ENCODE measurements at regions not wholly inside any gene's neighbourhood (a gene's known extent, or its start where the extent isn't known, plus 50 kb on each side); places are given as distances from the start of the nearest gene placed in this dataset.

DNA sequence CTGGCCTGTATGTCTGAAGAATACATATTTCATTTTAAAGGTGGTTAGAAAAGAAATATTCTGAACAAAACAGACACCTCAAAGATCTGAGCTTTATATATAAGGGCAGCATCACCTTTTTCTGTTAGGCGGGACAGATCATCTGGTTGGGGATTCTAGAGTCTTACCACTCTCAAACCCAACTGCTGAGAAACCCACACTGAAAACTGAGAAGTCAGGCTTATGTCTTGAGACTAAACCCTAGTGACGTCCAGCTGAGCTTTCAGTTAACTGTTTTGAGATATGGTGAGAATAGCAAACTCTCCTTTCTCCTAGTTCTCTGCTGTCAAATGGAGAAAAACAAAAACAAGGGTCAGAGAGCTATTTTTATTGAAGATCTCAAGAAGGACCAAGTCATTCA is 63.7 kb upstream of the CCN6 start:
- H3K27ac Mint-ChIP-seq (ENCODE audit: unreplicated experiment) = no peak overlapping the region
- peaks cover 20% of the 10 kb centered on the region for H3K4me1 Mint-ChIP-seq (ENCODE audit: low read depth, unreplicated experiment)
- no peak overlapping the region for H3K4me3 ChIP-seq (ENCODE audit: low read depth, low read length)
- peaks cover 14% of the 10 kb centered on the region for H3K4me1 ChIP-seq
- no peaks in the 10 kb centered on the region for H3K9me3 Mint-ChIP-seq (ENCODE audit: unreplicated experiment)
- peaks cover 2% of the 10 kb centered on the region for H3K36me3 Mint-ChIP-seq (ENCODE audit: insufficient read depth, unreplicated experiment)
- H3K9me3 ChIP-seq = peaks cover 11% of the 10 kb centered on the region; the same call in 1 of the 2 replicates
- H3K27me3 ChIP-seq (replicated peaks; ENCODE audit: control insufficient read depth, insufficient read depth, low read length) = no peaks in the 10 kb centered on the region
- peaks cover 2% of the 10 kb centered on the region for H3K27me3 Mint-ChIP-seq (ENCODE audit: insufficient read depth, unreplicated experiment)
- H3K36me3 ChIP-seq (ENCODE audit: control insufficient read depth, insufficient read depth, low read length) = no peaks in the 10 kb centered on the region
- TF ChIP-seq, protein P1, sequence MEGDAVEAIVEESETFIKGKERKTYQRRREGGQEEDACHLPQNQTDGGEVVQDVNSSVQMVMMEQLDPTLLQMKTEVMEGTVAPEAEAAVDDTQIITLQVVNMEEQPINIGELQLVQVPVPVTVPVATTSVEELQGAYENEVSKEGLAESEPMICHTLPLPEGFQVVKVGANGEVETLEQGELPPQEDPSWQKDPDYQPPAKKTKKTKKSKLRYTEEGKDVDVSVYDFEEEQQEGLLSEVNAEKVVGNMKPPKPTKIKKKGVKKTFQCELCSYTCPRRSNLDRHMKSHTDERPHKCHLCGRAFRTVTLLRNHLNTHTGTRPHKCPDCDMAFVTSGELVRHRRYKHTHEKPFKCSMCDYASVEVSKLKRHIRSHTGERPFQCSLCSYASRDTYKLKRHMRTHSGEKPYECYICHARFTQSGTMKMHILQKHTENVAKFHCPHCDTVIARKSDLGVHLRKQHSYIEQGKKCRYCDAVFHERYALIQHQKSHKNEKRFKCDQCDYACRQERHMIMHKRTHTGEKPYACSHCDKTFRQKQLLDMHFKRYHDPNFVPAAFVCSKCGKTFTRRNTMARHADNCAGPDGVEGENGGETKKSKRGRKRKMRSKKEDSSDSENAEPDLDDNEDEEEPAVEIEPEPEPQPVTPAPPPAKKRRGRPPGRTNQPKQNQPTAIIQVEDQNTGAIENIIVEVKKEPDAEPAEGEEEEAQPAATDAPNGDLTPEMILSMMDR (IDR thresholded peaks at IDR 0.05; ENCODE audit: insufficient read depth in 1 of 2, low read depth in 1 of 2, low read length in 1 of 2, severe bottlenecking in 1 of 2, unreplicated experiment in 1 of 2) = no peak
- no peak for DNase-seq
- CTCF ChIA-PET = interaction anchor here (0.6 kb wide), 1 partner anchor 8 kb away, joined by 3 read pairs; no protein-coding TSS in a partner anchor
- no TSS peak for BruUV-seq (replicated peaks)
- POLR2A ChIA-PET = no interaction called here
- H3K4me3 Mint-ChIP-seq (ENCODE audit: unreplicated experiment) = no peak overlapping the region
- intact Hi-C loops (cut with micrococcal nuclease; ENCODE audit: unreplicated experiment) = loop anchor here (10.0 kb wide), 1 partner anchor 505 kb away; the partner anchor contains the start of gene REV3L

DNA sequence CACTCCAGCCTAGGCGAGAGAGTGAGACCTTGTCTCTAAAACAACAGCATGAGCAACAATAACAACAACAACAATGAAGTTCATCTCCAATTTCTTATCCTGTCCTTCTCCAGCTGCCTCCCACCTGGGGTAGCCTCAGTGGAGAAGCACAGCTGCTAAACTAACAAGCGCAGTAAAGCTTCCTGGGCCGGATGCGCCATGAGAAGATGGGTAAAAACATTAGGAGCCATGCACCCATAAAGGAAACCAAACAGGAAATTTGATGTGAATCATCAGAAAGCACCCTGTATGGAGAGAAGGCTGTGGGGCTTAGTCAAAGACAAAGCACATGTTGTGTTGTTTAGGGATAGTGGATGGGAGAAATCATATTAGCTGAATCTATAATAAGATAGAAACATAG is 61.1 kb upstream of the CCN6 start:
- Histone ChIP-seq H3K9me3 (no peaks in the 10 kb centered on the region), H3K27me3 (replicated peaks; ENCODE audit: control insufficient read depth, insufficient read depth, low read length) (no peaks in the 10 kb centered on the region), H3K4me3 (ENCODE audit: low read depth, low read length) (no peak overlapping the region), H3K4me1 (no peaks in the 10 kb centered on the region), H3K36me3 (ENCODE audit: control insufficient read depth, insufficient read depth, low read length) (no peaks in the 10 kb centered on the region)
- no peaks in the 10 kb centered on the region for H3K9me3 Mint-ChIP-seq (ENCODE audit: unreplicated experiment)
- CTCF ChIA-PET = no interaction called here
- BruUV-seq (replicated peaks) = no TSS peak
- TF ChIP-seq, protein P1 (IDR thresholded peaks at IDR 0.05; ENCODE audit: insufficient read depth in 1 of 2, low read depth in 1 of 2, low read length in 1 of 2, severe bottlenecking in 1 of 2, unreplicated experiment in 1 of 2) = no peak
- H3K4me1 Mint-ChIP-seq (ENCODE audit: low read depth, unreplicated experiment) = peaks cover 7% of the 10 kb centered on the region
- H3K27me3 Mint-ChIP-seq (ENCODE audit: insufficient read depth, unreplicated experiment) = peaks cover 2% of the 10 kb centered on the region
- H3K27ac Mint-ChIP-seq (ENCODE audit: unreplicated experiment) = no peak overlapping the region
- POLR2A ChIA-PET = no interaction called here
- DNase-seq = no peak
- intact Hi-C loops (cut with micrococcal nuclease; ENCODE audit: unreplicated experiment) = loop anchor here (10.0 kb wide), 1 partner anchor 508 kb away; the partner anchor contains the start of gene REV3L
- no peaks in the 10 kb centered on the region for H3K36me3 Mint-ChIP-seq (ENCODE audit: insufficient read depth, unreplicated experiment)
- H3K4me3 Mint-ChIP-seq (ENCODE audit: unreplicated experiment) = no peak overlapping the region

DNA sequence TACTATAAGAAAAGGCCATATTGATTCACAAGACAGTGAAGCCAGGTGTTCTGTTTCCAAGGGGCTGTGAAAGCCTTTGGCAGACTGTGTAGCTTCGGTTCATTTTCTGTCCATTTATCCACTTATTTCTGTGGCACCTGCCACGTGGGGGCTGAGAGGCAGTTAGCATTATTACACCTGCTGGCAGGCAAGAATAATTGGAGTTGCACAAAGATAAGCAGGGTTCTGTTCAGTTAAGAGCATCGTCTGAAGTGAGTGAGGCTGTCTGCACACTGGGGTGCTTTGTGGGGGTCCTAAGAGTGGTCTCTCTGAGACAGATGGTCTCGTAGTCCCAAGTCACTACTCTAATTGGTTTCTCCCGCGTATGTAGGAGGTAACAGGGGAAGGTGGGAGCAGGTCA is 60.6 kb upstream of the CCN6 start:
- Histone ChIP-seq H3K9me3 (no peaks in the 10 kb centered on the region), H3K36me3 (ENCODE audit: control insufficient read depth, insufficient read depth, low read length) (no peaks in the 10 kb centered on the region), H3K4me3 (ENCODE audit: low read depth, low read length) (no peak overlapping the region), H3K27me3 (replicated peaks; ENCODE audit: control insufficient read depth, insufficient read depth, low read length) (no peaks in the 10 kb centered on the region), H3K4me1 (no peaks in the 10 kb centered on the region)
- Mint-ChIP-seq H3K27ac (ENCODE audit: unreplicated experiment) (no peak overlapping the region), H3K4me1 (ENCODE audit: low read depth, unreplicated experiment) (peaks cover 7% of the 10 kb centered on the region), H3K27me3 (ENCODE audit: insufficient read depth, unreplicated experiment) (peaks cover 2% of the 10 kb centered on the region), H3K4me3 (ENCODE audit: unreplicated experiment) (no peak overlapping the region), H3K36me3 (ENCODE audit: insufficient read depth, unreplicated experiment) (no peaks in the 10 kb centered on the region), H3K9me3 (ENCODE audit: unreplicated experiment) (no peaks in the 10 kb centered on the region)
- CTCF ChIA-PET = no interaction called here
- POLR2A ChIA-PET = no interaction called here
- DNase-seq = no peak
- intact Hi-C loops (cut with micrococcal nuclease; ENCODE audit: unreplicated experiment) = loop anchor here (10.0 kb wide), 1 partner anchor 509 kb away; the partner anchor contains the start of gene REV3L
- BruUV-seq (replicated peaks) = no TSS peak
- TF ChIP-seq, protein P1 (IDR thresholded peaks at IDR 0.05; ENCODE audit: insufficient read depth in 1 of 2, low read depth in 1 of 2, low read length in 1 of 2, severe bottlenecking in 1 of 2, unreplicated experiment in 1 of 2) = no peak

All from Caco-2 (cell line).